Breast epithelium (tissue), 4 donors: ENCODE measurements at regions not wholly inside any gene's neighbourhood (a gene's known extent, or its start where the extent isn't known, plus 50 kb on each side); places are given as distances from the start of the nearest gene placed in this dataset.
A peak's percentile ranks its signal among the peaks of the same experiment; 100 is the strongest.

Experiments
- DNase-seq, 2 donors: peaks; one replicate each; pipeline ENCODE4 v3.0.0-alpha.2; 2019; ENCODE audit warnings: low spot score in 2 of 2
- H3K27ac ChIP-seq, 2 donors: fragments of 200-600 bp; sonication (generic) in 1 of 2; one replicate each; pipeline ENCODE4 v1.5.1; 2016 to 2019; ENCODE audit warnings: mild to moderate bottlenecking in 1 of 2
- H3K27me3 ChIP-seq, 2 donors: fragments of 200-600 bp; sonication (generic) in 1 of 2; one replicate each; pipeline versions ENCODE4 v1.5.1 to v1.6.0; 2017 to 2019; ENCODE audit warnings: control low read depth in 1 of 2, mild to moderate bottlenecking in 1 of 2
- H3K36me3 ChIP-seq: fragments of 200-600 bp; one replicate; pipeline ENCODE4 v1.5.1; 2019
- H3K4me1 ChIP-seq, 2 donors: fragments of 200-600 bp; sonication (generic); one replicate each; pipeline ENCODE4 v1.5.1; 2016 to 2019; ENCODE audit warnings: control low read depth in 1 of 2
- H3K4me3 ChIP-seq, 3 donors: fragments of 200-600 bp; sonication (generic); 1 replicate in 2 of 3; 2 replicates in 1 of 3; pipeline ENCODE4 v1.5.1; 2016 to 2019; ENCODE audit warnings: mild to moderate bottlenecking in 3 of 3, moderate library complexity in 2 of 3
- H3K9me3 ChIP-seq, 2 donors: fragments of 200-600 bp; sonication (generic) in 1 of 2; one replicate each; pipeline ENCODE4 v1.5.1; 2016 to 2019; ENCODE audit warnings: control low read depth in 1 of 2
- CTCF ChIP-seq, 3 donors: fragments of 450-650 bp; IDR thresholded peaks; one replicate each; pipeline ENCODE4 v1.5.1; 2016 to 2017; ENCODE audit warnings: antibody characterized with exemption in 3 of 3, mild to moderate bottlenecking in 3 of 3, moderate library complexity in 3 of 3
- POLR2A ChIP-seq: fragments of 450-650 bp; IDR thresholded peaks from one replicate; pipeline ENCODE4 v1.6.1; 2016; ENCODE audit warnings: antibody characterized with exemption, mild to moderate bottlenecking, moderate library complexity
- POLR2AphosphoS5 ChIP-seq, 3 donors: sonication (generic); formaldehyde crosslinking; IDR thresholded peaks; one replicate each; pipeline ENCODE4 v1.6.1; 2017; ENCODE audit warnings: antibody characterized with exemption in 3 of 3
- intact Hi-C: fragments of 100-400 bp; cut with DNase I; formaldehyde crosslinking; loops from one replicate; pipeline ENCODE4 v1.15.1; 2023; ENCODE audit warnings: low total_unique reads

GRCh38 chr12:25843976-25844375, 114.5 kb upstream of the RASSF8 start:
- intact Hi-C loops: no loop called here
- H3K4me1 ChIP-seq: no peaks in the 10 kb centered on the region

GRCh38 chr12:25845415-25845814, 113.1 kb upstream of the RASSF8 start:
- Histone ChIP-seq H3K9me3 (no peaks in the 10 kb centered on the region), H3K27me3 (no peaks in the 10 kb centered on the region), H3K4me3 (no peak overlapping the region), H3K27ac (no peak overlapping the region), H3K4me1 (no peaks in the 10 kb centered on the region), H3K36me3 (no peaks in the 10 kb centered on the region)
- no peak for DNase-seq
- no peak for TF ChIP-seq POLR2AphosphoS5 (IDR thresholded peaks at IDR 0.05)
- no peak for TF ChIP-seq POLR2A
- TF ChIP-seq CTCF (IDR thresholded peaks at IDR 0.05): no peak
- intact Hi-C loops: no loop called here

More at GRCh38 chr12:25843976-25844375, 114.5 kb upstream of the RASSF8 start:
- Histone ChIP-seq H3K27me3 (no peaks in the 10 kb centered on the region), H3K4me3 (no peak overlapping the region), H3K36me3 (no peaks in the 10 kb centered on the region), H3K27ac (no peak overlapping the region), H3K9me3 (no peaks in the 10 kb centered on the region)
- no peak for DNase-seq
- no peak for TF ChIP-seq POLR2AphosphoS5 (IDR thresholded peaks at IDR 0.05)
- no peak for TF ChIP-seq POLR2A
- TF ChIP-seq CTCF (IDR thresholded peaks at IDR 0.05): no peak

GRCh38 chr12:25852792-25853191, 105.7 kb upstream of the RASSF8 start:
- H3K4me1 ChIP-seq: no peaks in the 10 kb centered on the region
- no peak overlapping the region for H3K4me3 ChIP-seq
- no peaks in the 10 kb centered on the region for H3K36me3 ChIP-seq
- H3K27me3 ChIP-seq: no peaks in the 10 kb centered on the region
- TF ChIP-seq CTCF (IDR thresholded peaks at IDR 0.05): no peak
- no peak for TF ChIP-seq POLR2AphosphoS5 (IDR thresholded peaks at IDR 0.05)
- no peak for TF ChIP-seq POLR2A
- H3K9me3 ChIP-seq: no peaks in the 10 kb centered on the region
- H3K27ac ChIP-seq: no peak overlapping the region
- no peak for DNase-seq
- intact Hi-C loops: no loop called here

- no peaks in the 10 kb centered on the region for H3K9me3 ChIP-seq
- intact Hi-C loops: no loop called here
- H3K27ac ChIP-seq: no peak overlapping the region
- TF ChIP-seq CTCF (IDR thresholded peaks at IDR 0.05) (no peak), POLR2A (no peak)
- H3K4me1 ChIP-seq: no peaks in the 10 kb centered on the region
- H3K27me3 ChIP-seq: no peaks in the 10 kb centered on the region
- H3K4me3 ChIP-seq: no peak overlapping the region
- DNase-seq: no peak
- H3K36me3 ChIP-seq: no peaks in the 10 kb centered on the region
Observed at GRCh38 chr12:25853316-25854095, 105.0 kb upstream of the RASSF8 start.

GRCh38 chr12:25854991-25855390, 103.5 kb upstream of the RASSF8 start:
- H3K9me3 ChIP-seq: no peaks in the 10 kb centered on the region
- DNase-seq: no peak
- no peak for TF ChIP-seq POLR2A
- no peak for TF ChIP-seq CTCF (IDR thresholded peaks at IDR 0.05)
- no peak for TF ChIP-seq POLR2AphosphoS5 (IDR thresholded peaks at IDR 0.05)
- peak overlapping the region in 1 of 2 donors; percentile 48 for H3K27ac ChIP-seq
- no peak overlapping the region for H3K4me3 ChIP-seq
- H3K4me1 ChIP-seq: no peaks in the 10 kb centered on the region
- intact Hi-C loops: no loop called here
- no peaks in the 10 kb centered on the region for H3K36me3 ChIP-seq
- H3K27me3 ChIP-seq: no peaks in the 10 kb centered on the region
